ENCODE measurements at regions not wholly inside any gene's neighbourhood (a gene's known extent, or its start where the extent isn't known, plus 50 kb on each side); places are given as distances from the start of the nearest gene placed in this dataset.

- TF ChIP-seq CTCF (IDR thresholded peaks at IDR 0.05; ENCODE audit: low read length), result no peak
- TF ChIP-seq EZH2 (optimal IDR thresholded peaks at IDR 0.05; ENCODE audit: low read depth, low read length), result no peak
These were observed 170.6 kb downstream of the TRMT11 start for GRCh38 chr6:126156973-126157372.
